ENCODE measurements at regions not wholly inside any gene's neighbourhood (a gene's known extent, or its start where the extent isn't known, plus 50 kb on each side); places are given as distances from the start of the nearest gene placed in this dataset.

DNA sequence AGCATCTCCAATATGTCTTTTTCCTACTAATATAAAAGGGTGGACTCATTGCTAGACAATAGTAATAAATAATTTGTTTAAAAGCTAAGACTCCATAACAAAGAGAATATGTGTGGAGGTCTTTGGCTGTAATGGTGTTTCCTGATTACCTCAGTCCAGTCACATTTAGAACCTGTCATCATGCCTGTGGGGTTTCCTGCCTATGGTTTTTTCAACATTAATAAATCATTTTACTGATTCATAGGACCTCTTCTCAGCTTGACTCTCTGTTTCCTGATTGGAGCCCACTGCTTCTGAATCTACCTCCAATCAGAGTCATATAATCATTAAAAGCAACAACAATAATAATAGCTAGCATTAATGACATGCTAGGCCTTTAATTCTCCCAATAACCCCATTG, 52.4 kb upstream of the GNAI1 start:
- Mint-ChIP-seq H3K27ac (no peak overlapping the region), H3K27me3 (no peaks in the 10 kb centered on the region), H3K9me3 (no peaks in the 10 kb centered on the region), H3K4me3 (no peak overlapping the region), H3K36me3 (ENCODE audit: low read depth) (no peaks in the 10 kb centered on the region), H3K4me1 (ENCODE audit: low read depth) (peaks cover 16% of the 10 kb centered on the region)
- DNase-seq = no peak

- H3K9me3 Mint-ChIP-seq = peaks cover 3% of the 10 kb centered on the region
- H3K27ac Mint-ChIP-seq = peak overlapping the region; percentile 71
- no peaks in the 10 kb centered on the region for H3K27me3 Mint-ChIP-seq
- H3K4me1 Mint-ChIP-seq (ENCODE audit: low read depth) = peaks cover 22% of the 10 kb centered on the region
- peak overlapping the region; percentile 56 for H3K4me3 Mint-ChIP-seq
- no peak for DNase-seq
- no peaks in the 10 kb centered on the region for H3K36me3 Mint-ChIP-seq (ENCODE audit: low read depth)
Observed at GRCh38 chr7:80078886-80079285, 55.7 kb upstream of the GNAI1 start.

DNA sequence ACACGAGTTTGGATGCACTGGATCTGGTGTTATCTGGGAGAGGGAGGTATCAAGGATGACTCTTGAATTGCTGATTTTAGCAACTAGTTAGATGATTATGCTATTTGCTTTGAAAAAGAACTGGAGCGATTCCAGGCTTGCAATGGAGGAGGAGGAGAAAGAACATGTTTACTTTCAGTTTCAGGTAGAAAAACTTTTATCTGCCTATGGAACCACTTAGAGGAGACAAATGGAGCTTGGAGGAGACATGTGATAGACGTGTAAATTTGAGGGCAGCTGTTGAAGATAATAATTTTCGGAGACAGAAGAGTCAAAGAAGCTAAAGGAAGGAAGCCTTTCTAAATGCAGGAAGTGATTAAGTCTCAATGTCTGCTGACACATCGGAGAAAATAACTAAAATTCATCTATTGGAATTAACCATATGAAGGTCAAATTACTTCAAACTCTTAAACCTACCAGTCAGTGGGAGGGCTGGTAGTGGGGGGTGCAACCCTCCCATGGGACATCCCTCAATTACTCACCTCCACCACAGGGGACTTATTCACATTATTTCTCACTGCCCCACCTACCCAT, 56.4 kb upstream of the GNAI1 start:
- peak overlapping the region; percentile 56 for H3K4me3 Mint-ChIP-seq
- peak overlapping the region; percentile 71 for H3K27ac Mint-ChIP-seq
- H3K9me3 Mint-ChIP-seq = peaks cover 4% of the 10 kb centered on the region
- peaks cover 27% of the 10 kb centered on the region for H3K4me1 Mint-ChIP-seq (ENCODE audit: low read depth)
- H3K36me3 Mint-ChIP-seq (ENCODE audit: low read depth) = no peaks in the 10 kb centered on the region
- DNase-seq = peak; percentile 36
- no peaks in the 10 kb centered on the region for H3K27me3 Mint-ChIP-seq

GRCh38 chr7:80070391-80070790, 64.2 kb upstream of the GNAI1 start:
- no peaks in the 10 kb centered on the region for H3K36me3 Mint-ChIP-seq (ENCODE audit: low read depth)
- no peak overlapping the region for H3K4me3 Mint-ChIP-seq
- H3K9me3 Mint-ChIP-seq = peaks cover 18% of the 10 kb centered on the region
- H3K4me1 Mint-ChIP-seq (ENCODE audit: low read depth) = peaks cover 7% of the 10 kb centered on the region
- no peak overlapping the region for H3K27ac Mint-ChIP-seq
- DNase-seq = no peak
- H3K27me3 Mint-ChIP-seq = no peaks in the 10 kb centered on the region

- Mint-ChIP-seq H3K36me3 (ENCODE audit: low read depth) (no peaks in the 10 kb centered on the region), H3K4me3 (no peak overlapping the region), H3K27me3 (no peaks in the 10 kb centered on the region), H3K27ac (no peak overlapping the region), H3K9me3 (peaks cover 17% of the 10 kb centered on the region), H3K4me1 (ENCODE audit: low read depth) (no peaks in the 10 kb centered on the region)
- no peak for DNase-seq
Observed at GRCh38 chr7:80066639-80067038, 68.0 kb upstream of the GNAI1 start.

DNA sequence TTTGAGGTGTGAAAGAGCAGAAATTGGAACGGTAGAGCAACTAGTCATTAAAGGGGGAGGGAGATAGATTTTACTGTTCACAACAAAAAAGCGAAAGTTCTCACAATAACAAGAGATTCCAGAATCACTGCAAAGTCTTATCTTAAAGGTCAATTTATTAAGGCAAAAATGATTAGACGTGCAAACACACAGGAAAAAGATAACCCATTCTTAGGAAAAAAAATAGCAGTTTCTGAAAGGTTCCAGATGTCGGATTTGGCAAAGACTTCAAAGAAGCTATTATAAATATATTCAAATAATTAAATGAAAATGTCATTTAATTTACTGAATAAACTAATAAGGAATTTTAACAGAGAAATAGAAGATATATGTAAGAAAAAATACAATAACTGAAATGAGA, 70.8 kb upstream of the GNAI1 start:
- no peaks in the 10 kb centered on the region for H3K36me3 Mint-ChIP-seq (ENCODE audit: low read depth)
- DNase-seq = no peak
- no peak overlapping the region for H3K27ac Mint-ChIP-seq
- H3K4me3 Mint-ChIP-seq = no peak overlapping the region
- no peaks in the 10 kb centered on the region for H3K27me3 Mint-ChIP-seq
- peaks cover 17% of the 10 kb centered on the region for H3K9me3 Mint-ChIP-seq
- H3K4me1 Mint-ChIP-seq (ENCODE audit: low read depth) = no peaks in the 10 kb centered on the region

- Mint-ChIP-seq H3K9me3 (peaks cover under 1% of the 10 kb centered on the region), H3K27ac (no peak overlapping the region), H3K27me3 (no peaks in the 10 kb centered on the region), H3K36me3 (ENCODE audit: low read depth) (no peaks in the 10 kb centered on the region), H3K4me1 (ENCODE audit: low read depth) (no peaks in the 10 kb centered on the region), H3K4me3 (no peak overlapping the region)
- no peak for DNase-seq
Observed at GRCh38 chr7:80060218-80060806, 74.3 kb upstream of the GNAI1 start.

DNA sequence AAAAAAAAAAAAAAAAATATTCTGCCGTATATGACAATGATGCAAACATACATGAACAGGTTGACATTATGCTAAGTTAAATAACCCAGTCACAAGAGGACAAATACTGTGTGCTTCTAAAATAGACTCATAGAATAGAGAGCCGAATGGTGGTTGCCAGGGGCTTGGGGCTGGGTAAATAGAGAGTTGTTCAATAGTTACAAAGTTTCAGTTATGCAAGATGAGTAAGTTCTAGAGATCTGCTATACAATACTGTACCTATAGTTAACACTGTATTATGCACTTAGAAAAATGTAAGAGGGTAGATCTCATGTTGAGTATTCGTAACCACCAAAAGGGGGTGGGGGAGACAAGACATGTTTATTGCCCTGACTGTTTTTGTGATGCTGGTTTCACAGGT, 77.1 kb upstream of the GNAI1 start:
- Mint-ChIP-seq H3K27ac (no peak overlapping the region), H3K4me1 (ENCODE audit: low read depth) (no peaks in the 10 kb centered on the region), H3K36me3 (ENCODE audit: low read depth) (no peaks in the 10 kb centered on the region), H3K27me3 (no peaks in the 10 kb centered on the region), H3K4me3 (no peak overlapping the region), H3K9me3 (no peaks in the 10 kb centered on the region)
- DNase-seq = no peak

DNA sequence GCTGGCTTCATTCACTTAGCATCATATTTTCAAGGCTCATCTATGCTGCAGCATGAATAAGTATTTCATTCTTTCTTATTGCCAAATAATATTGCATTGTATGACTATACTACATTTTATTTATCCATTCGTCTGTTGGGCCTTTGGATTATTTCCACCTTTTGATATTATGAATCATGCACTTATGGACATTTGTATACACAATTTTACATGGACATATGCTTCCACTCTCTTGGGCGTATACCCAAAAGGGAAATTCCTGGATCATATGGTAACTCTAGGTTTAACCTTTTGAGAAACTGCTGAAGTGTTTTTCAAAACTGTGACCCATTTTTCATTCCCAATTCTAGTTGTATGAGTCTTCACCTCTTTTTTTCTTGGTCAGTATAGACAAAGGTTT, 80.3 kb upstream of the GNAI1 start:
- Mint-ChIP-seq H3K9me3 (no peaks in the 10 kb centered on the region), H3K36me3 (ENCODE audit: low read depth) (no peaks in the 10 kb centered on the region), H3K27ac (no peak overlapping the region), H3K4me1 (ENCODE audit: low read depth) (peaks cover 3% of the 10 kb centered on the region), H3K4me3 (no peak overlapping the region), H3K27me3 (no peaks in the 10 kb centered on the region)
- DNase-seq = no peak

DNA sequence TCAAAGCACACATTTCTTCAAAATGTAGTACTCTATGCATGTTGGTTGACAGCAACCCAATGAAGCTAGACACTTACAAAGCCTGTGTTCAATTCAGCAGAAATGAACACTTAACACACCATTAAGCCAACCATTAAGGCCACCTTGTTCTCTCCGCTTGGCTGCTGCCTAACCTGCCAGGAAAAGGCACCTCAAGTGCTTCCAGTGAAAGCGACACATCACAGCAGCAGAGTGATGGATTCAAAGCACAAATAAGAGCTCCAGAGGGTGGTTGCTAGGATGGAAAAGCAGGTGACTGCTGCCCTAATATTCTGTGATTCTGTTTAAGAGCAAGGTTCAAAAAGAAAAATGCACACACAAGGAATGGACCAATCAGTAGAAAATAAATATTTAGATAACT, 81.5 kb upstream of the GNAI1 start:
- Mint-ChIP-seq H3K36me3 (ENCODE audit: low read depth) (no peaks in the 10 kb centered on the region), H3K27me3 (no peaks in the 10 kb centered on the region), H3K4me1 (ENCODE audit: low read depth) (peaks cover 3% of the 10 kb centered on the region), H3K9me3 (no peaks in the 10 kb centered on the region), H3K4me3 (no peak overlapping the region), H3K27ac (no peak overlapping the region)
- no peak for DNase-seq

DNA sequence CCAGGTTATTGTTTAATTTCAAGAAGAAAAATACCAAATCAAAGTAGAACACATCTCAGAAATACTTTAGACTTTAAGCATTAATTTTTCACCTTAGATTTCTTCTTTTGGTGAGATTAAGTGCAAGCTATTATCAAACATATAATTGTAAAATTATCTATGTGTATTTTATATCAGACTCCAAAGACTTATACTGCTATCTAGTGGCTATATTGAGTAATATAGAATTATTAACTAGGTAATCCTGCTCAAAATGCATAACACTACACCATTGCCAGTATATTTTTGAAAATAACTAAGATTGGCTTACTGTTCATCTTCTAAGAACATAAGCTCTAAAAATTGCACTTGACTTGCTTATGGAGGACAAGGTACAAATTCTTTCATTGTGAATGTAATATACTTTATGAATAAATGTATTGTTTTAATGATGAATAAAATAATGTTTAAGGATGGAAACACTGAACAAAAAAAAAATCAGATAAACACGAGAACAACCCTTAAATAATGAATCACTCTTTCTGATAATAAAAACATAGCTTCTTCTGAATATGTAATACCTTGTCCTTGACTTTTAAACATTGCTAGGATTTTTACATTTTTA, 86.7 kb upstream of the GNAI1 start:
- Mint-ChIP-seq H3K27me3 (no peaks in the 10 kb centered on the region), H3K36me3 (ENCODE audit: low read depth) (no peaks in the 10 kb centered on the region), H3K27ac (no peak overlapping the region), H3K9me3 (peaks cover 10% of the 10 kb centered on the region), H3K4me1 (ENCODE audit: low read depth) (peaks cover 3% of the 10 kb centered on the region), H3K4me3 (no peak overlapping the region)
- no peak for DNase-seq

GRCh38 chr7:80047032-80047431, 87.6 kb upstream of the GNAI1 start:
- H3K27me3 Mint-ChIP-seq = no peaks in the 10 kb centered on the region
- peaks cover 3% of the 10 kb centered on the region for H3K4me1 Mint-ChIP-seq (ENCODE audit: low read depth)
- no peak for DNase-seq
- H3K36me3 Mint-ChIP-seq (ENCODE audit: low read depth) = no peaks in the 10 kb centered on the region
- H3K4me3 Mint-ChIP-seq = no peak overlapping the region
- H3K9me3 Mint-ChIP-seq = peaks cover 10% of the 10 kb centered on the region
- H3K27ac Mint-ChIP-seq = no peak overlapping the region

- DNase-seq = no peak
- Mint-ChIP-seq H3K9me3 (peaks cover 10% of the 10 kb centered on the region), H3K27me3 (no peaks in the 10 kb centered on the region), H3K4me3 (no peak overlapping the region), H3K4me1 (ENCODE audit: low read depth) (no peaks in the 10 kb centered on the region), H3K36me3 (ENCODE audit: low read depth) (no peaks in the 10 kb centered on the region), H3K27ac (no peak overlapping the region)
Observed at GRCh38 chr7:80044796-80045195, 89.8 kb upstream of the GNAI1 start.

DNA sequence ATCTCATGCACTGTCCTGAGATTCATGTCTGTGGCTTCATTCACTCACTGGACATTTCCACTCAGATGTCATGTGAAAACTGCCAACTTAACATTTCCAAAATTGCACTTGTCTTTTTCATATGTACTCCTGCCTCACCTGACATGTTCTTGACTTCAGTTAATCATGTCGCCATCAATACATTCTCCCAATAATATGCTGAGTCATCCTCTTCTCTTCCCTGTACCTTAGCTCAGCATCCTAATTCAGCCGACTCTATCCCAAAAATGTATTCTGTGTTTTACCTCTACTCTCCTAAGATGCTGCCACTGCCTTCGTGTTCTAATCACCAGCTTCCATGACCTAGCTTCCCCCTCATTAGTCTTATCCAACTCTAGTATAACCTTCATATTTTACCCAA, 93.9 kb upstream of the GNAI1 start:
- Mint-ChIP-seq H3K36me3 (ENCODE audit: low read depth) (no peaks in the 10 kb centered on the region), H3K27me3 (no peaks in the 10 kb centered on the region), H3K4me1 (ENCODE audit: low read depth) (no peaks in the 10 kb centered on the region), H3K9me3 (peaks cover 8% of the 10 kb centered on the region), H3K27ac (no peak overlapping the region), H3K4me3 (no peak overlapping the region)
- no peak for DNase-seq

- Mint-ChIP-seq H3K27ac (no peak overlapping the region), H3K36me3 (ENCODE audit: low read depth) (no peaks in the 10 kb centered on the region), H3K4me1 (ENCODE audit: low read depth) (no peaks in the 10 kb centered on the region), H3K9me3 (peaks cover 4% of the 10 kb centered on the region), H3K27me3 (no peaks in the 10 kb centered on the region), H3K4me3 (no peak overlapping the region)
- no peak for DNase-seq
Observed at GRCh38 chr7:80040335-80040734, 94.3 kb upstream of the GNAI1 start.

All from activated T-cell treated with anti-CD3 and anti-CD28 coated beads, Interleukin-2, amount 50 U/mL, for 24 hours (primary cell).